ENCODE measurements at regions not wholly inside any gene's neighbourhood (a gene's known extent, or its start where the extent isn't known, plus 50 kb on each side); places are given as distances from the start of the nearest gene placed in this dataset.

GRCh38 chr12:39062266-39062996, 157.0 kb upstream of the CPNE8 start:
- intact Hi-C loops (cut with DNase I): no loop called here
- no peak for DNase-seq (ENCODE audit: low spot score)

GRCh38 chr12:39061576-39061975, 156.2 kb upstream of the CPNE8 start:
- DNase-seq (ENCODE audit: low spot score): no peak
- intact Hi-C loops (cut with DNase I): no loop called here

GRCh38 chr12:39048395-39048794, 143.0 kb upstream of the CPNE8 start:
- intact Hi-C loops (cut with DNase I): no loop called here
- DNase-seq (ENCODE audit: low spot score): no peak

- intact Hi-C loops (cut with DNase I): no loop called here
- DNase-seq (ENCODE audit: low spot score): no peak
Observed at GRCh38 chr12:39047539-39048262, 142.3 kb upstream of the CPNE8 start.

- DNase-seq (ENCODE audit: low spot score): no peak
- intact Hi-C loops (cut with DNase I): no loop called here
Observed at GRCh38 chr12:39044754-39045153, 139.4 kb upstream of the CPNE8 start.

GRCh38 chr12:39043424-39043822, 138.0 kb upstream of the CPNE8 start:
- intact Hi-C loops (cut with DNase I): no loop called here
- DNase-seq (ENCODE audit: low spot score): no peak

GRCh38 chr12:39040275-39040674, 134.9 kb upstream of the CPNE8 start:
- no peak for DNase-seq (ENCODE audit: low spot score)
- intact Hi-C loops (cut with DNase I): no loop called here

GRCh38 chr12:39037115-39037514, 131.7 kb upstream of the CPNE8 start:
- intact Hi-C loops (cut with DNase I): no loop called here
- no peak for DNase-seq (ENCODE audit: low spot score)

GRCh38 chr12:39036105-39036504, 130.7 kb upstream of the CPNE8 start:
- no peak for DNase-seq (ENCODE audit: low spot score)
- intact Hi-C loops (cut with DNase I): no loop called here

GRCh38 chr12:39033782-39034181, 128.4 kb upstream of the CPNE8 start:
- intact Hi-C loops (cut with DNase I): no loop called here
- no peak for DNase-seq (ENCODE audit: low spot score)

GRCh38 chr12:39032448-39032847, 127.1 kb upstream of the CPNE8 start:
- DNase-seq (ENCODE audit: low spot score): no peak
- intact Hi-C loops (cut with DNase I): no loop called here

GRCh38 chr12:39032034-39032433, 126.6 kb upstream of the CPNE8 start:
- no peak for DNase-seq (ENCODE audit: low spot score)
- intact Hi-C loops (cut with DNase I): no loop called here

- intact Hi-C loops (cut with DNase I): no loop called here
- no peak for DNase-seq (ENCODE audit: low spot score)
Observed at GRCh38 chr12:39028382-39028781, 123.0 kb upstream of the CPNE8 start.

- no peak for DNase-seq (ENCODE audit: low spot score)
- intact Hi-C loops (cut with DNase I): no loop called here
Observed at GRCh38 chr12:39012870-39013269, 107.5 kb upstream of the CPNE8 start.

- intact Hi-C loops (cut with DNase I): no loop called here
Observed at GRCh38 chr12:39011166-39011565, 105.8 kb upstream of the CPNE8 start.

GRCh38 chr12:39010406-39010805, 105.0 kb upstream of the CPNE8 start:
- DNase-seq (ENCODE audit: low spot score): no peak
- intact Hi-C loops (cut with DNase I): no loop called here

More at GRCh38 chr12:39011166-39011565, 105.8 kb upstream of the CPNE8 start:
- no peak for DNase-seq (ENCODE audit: low spot score)

GRCh38 chr12:39007619-39008018, 102.2 kb upstream of the CPNE8 start:
- intact Hi-C loops (cut with DNase I): no loop called here
- no peak for DNase-seq (ENCODE audit: low spot score)

GRCh38 chr12:39006286-39006685, 100.9 kb upstream of the CPNE8 start:
- DNase-seq (ENCODE audit: low spot score): no peak
- intact Hi-C loops (cut with DNase I): no loop called here

GRCh38 chr12:39005671-39006070, 100.3 kb upstream of the CPNE8 start:
- intact Hi-C loops (cut with DNase I): no loop called here
- DNase-seq (ENCODE audit: low spot score): no peak

- intact Hi-C loops (cut with DNase I): no loop called here
Observed at GRCh38 chr12:39003541-39004155, 98.3 kb upstream of the CPNE8 start.

GRCh38 chr12:39000370-39000769, 95.0 kb upstream of the CPNE8 start:
- no peak for DNase-seq (ENCODE audit: low spot score)
- intact Hi-C loops (cut with DNase I): no loop called here

More at GRCh38 chr12:39003541-39004155, 98.3 kb upstream of the CPNE8 start:
- DNase-seq (ENCODE audit: low spot score): no peak

Data from cardiac septum (tissue), 1 donor.